PC-3 (cell line): ENCODE measurements at regions not wholly inside any gene's neighbourhood (a gene's known extent, or its start where the extent isn't known, plus 50 kb on each side); places are given as distances from the start of the nearest gene placed in this dataset.

Experiments
- CTCF ChIP-seq: fragments of 300-600 bp; sonication (generic); conservative IDR thresholded peaks from 2 replicates; pipeline ENCODE4 v1.5.1; 2017; ENCODE audit warnings: antibody characterized with exemption, low read depth, mild to moderate bottlenecking, low read length
- EZH2 ChIP-seq: fragments of 300-600 bp; sonication (generic); IDR thresholded peaks from one replicate; pipeline ENCODE4 v1.6.1; 2017; ENCODE audit warnings: antibody characterized with exemption, mild to moderate bottlenecking, low read length; ENCODE audit not compliant: unreplicated experiment

GRCh38 chr2:8626572-8626971 lies 55.3 kb upstream of the ID2 start:
- TF ChIP-seq CTCF: no peak
- no peak for TF ChIP-seq EZH2
